ENCODE measurements at regions not wholly inside any gene's neighbourhood (a gene's known extent, or its start where the extent isn't known, plus 50 kb on each side); places are given as distances from the start of the nearest gene placed in this dataset.
A peak's percentile ranks its signal among the peaks of the same experiment; 100 is the strongest.

GRCh38 chr1:30092051-30092858, 631.1 kb downstream of the MATN1 start:
- ATAC-seq: no peak
- WGBS (ENCODE audit: low lambda C conversion rate): 34% methylated on average over 11 of the region's 12 CpGs

GRCh38 chr1:30090162-30090820, 633.1 kb downstream of the MATN1 start:
- ChIA-PET CTCF (ENCODE audit: low intra/inter-chr PET ratio, low total read pairs) (no interaction called here), POLR2A (no interaction called here)
- TF ChIP-seq, protein P1, sequence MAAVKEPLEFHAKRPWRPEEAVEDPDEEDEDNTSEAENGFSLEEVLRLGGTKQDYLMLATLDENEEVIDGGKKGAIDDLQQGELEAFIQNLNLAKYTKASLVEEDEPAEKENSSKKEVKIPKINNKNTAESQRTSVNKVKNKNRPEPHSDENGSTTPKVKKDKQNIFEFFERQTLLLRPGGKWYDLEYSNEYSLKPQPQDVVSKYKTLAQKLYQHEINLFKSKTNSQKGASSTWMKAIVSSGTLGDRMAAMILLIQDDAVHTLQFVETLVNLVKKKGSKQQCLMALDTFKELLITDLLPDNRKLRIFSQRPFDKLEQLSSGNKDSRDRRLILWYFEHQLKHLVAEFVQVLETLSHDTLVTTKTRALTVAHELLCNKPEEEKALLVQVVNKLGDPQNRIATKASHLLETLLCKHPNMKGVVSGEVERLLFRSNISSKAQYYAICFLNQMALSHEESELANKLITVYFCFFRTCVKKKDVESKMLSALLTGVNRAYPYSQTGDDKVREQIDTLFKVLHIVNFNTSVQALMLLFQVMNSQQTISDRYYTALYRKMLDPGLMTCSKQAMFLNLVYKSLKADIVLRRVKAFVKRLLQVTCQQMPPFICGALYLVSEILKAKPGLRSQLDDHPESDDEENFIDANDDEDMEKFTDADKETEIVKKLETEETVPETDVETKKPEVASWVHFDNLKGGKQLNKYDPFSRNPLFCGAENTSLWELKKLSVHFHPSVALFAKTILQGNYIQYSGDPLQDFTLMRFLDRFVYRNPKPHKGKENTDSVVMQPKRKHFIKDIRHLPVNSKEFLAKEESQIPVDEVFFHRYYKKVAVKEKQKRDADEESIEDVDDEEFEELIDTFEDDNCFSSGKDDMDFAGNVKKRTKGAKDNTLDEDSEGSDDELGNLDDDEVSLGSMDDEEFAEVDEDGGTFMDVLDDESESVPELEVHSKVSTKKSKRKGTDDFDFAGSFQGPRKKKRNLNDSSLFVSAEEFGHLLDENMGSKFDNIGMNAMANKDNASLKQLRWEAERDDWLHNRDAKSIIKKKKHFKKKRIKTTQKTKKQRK (IDR thresholded peaks at IDR 0.05; ENCODE audit: low read length): no peak
- TF ChIP-seq ATAD3A (CRISPR knock-in tag; IDR thresholded peaks at IDR 0.05) (no peak), ZNF660 (CRISPR knock-in tag; IDR thresholded peaks at IDR 0.05; ENCODE audit: borderline replicate concordance, low read depth) (no peak), NFYB (CRISPR knock-in tag; IDR thresholded peaks at IDR 0.05) (no peak), KLF13 (CRISPR knock-in tag; IDR thresholded peaks at IDR 0.05) (no peak)
- Histone ChIP-seq H3K9ac (ENCODE audit: insufficient read depth, low read depth, low read length) (no peak overlapping the region), H3K27me3 (ENCODE audit: control insufficient read depth in 1 of 2, insufficient read depth in 2 of 2, low read length in 2 of 2) (no peaks in the 10 kb centered on the region), H3K4me1 (ENCODE audit: insufficient read depth, low read length) (no peaks in the 10 kb centered on the region), H3K27ac (ENCODE audit: extremely low read length, insufficient read depth, low read length) (no peak overlapping the region), H3K36me3 (replicated peaks in 1 of 2; ENCODE audit: control insufficient read depth in 1 of 2, insufficient read depth in 2 of 2, low read length in 2 of 2) (no peaks in the 10 kb centered on the region), H3K79me2 (ENCODE audit: insufficient read depth, low read length) (no peaks in the 10 kb centered on the region), H3K4me2 (ENCODE audit: low read depth, low read length) (no peak overlapping the region), H4K20me1 (ENCODE audit: insufficient read depth, low read length) (no peaks in the 10 kb centered on the region), H2AFZ (ENCODE audit: low read length) (no peak overlapping the region), H3K4me3 (replicated peaks in 1 of 3; ENCODE audit: insufficient read depth in 1 of 3, low read depth in 2 of 3, low read length in 3 of 3) (no peak overlapping the region), H3K9me3 (ENCODE audit: low read length) (peaks cover 32% of the 10 kb centered on the region)
- no peak for FAIRE-seq
- 3% methylated on average over 5 of the region's 10 CpGs for WGBS (ENCODE audit: low lambda C conversion rate)
- intact Hi-C loops (cut with micrococcal nuclease; ENCODE audit: unreplicated experiment) (no loop called here), in situ Hi-C loops (cut with HindIII; ENCODE audit: extremely low pct_ligation_motif_present, low pct_unique_long_range_greater_than_20kb) (loop anchor here (25.0 kb wide), 1 partner anchor 703 kb away; no protein-coding TSS in a partner anchor)
- ATAC-seq: no peak
- BruUV-seq (replicated peaks): no TSS peak
- DNase-seq (ENCODE audit: low spot score): no peak

More at GRCh38 chr1:30092051-30092858, 631.1 kb downstream of the MATN1 start:
- ChIA-PET POLR2A (no interaction called here), CTCF (ENCODE audit: low intra/inter-chr PET ratio, low total read pairs) (no interaction called here)
- DNase-seq (ENCODE audit: low spot score) (no peak), FAIRE-seq (no peak)
- Histone ChIP-seq H3K4me2 (ENCODE audit: low read depth, low read length) (no peak overlapping the region), H3K79me2 (ENCODE audit: insufficient read depth, low read length) (no peaks in the 10 kb centered on the region), H3K4me1 (ENCODE audit: insufficient read depth, low read length) (no peaks in the 10 kb centered on the region), H3K36me3 (replicated peaks in 1 of 2; ENCODE audit: control insufficient read depth in 1 of 2, insufficient read depth in 2 of 2, low read length in 2 of 2) (no peaks in the 10 kb centered on the region), H3K9me3 (ENCODE audit: low read length) (peaks cover 32% of the 10 kb centered on the region), H4K20me1 (ENCODE audit: insufficient read depth, low read length) (no peaks in the 10 kb centered on the region), H3K4me3 (replicated peaks in 1 of 3; ENCODE audit: insufficient read depth in 1 of 3, low read depth in 2 of 3, low read length in 3 of 3) (no peak overlapping the region), H3K27ac (ENCODE audit: extremely low read length, insufficient read depth, low read length) (no peak overlapping the region), H2AFZ (ENCODE audit: low read length) (no peak overlapping the region), H3K27me3 (ENCODE audit: control insufficient read depth in 1 of 2, insufficient read depth in 2 of 2, low read length in 2 of 2) (no peaks in the 10 kb centered on the region), H3K9ac (ENCODE audit: insufficient read depth, low read depth, low read length) (no peak overlapping the region)
- no TSS peak for BruUV-seq (replicated peaks)
- intact Hi-C loops (cut with micrococcal nuclease; ENCODE audit: unreplicated experiment) (no loop called here), in situ Hi-C loops (cut with HindIII; ENCODE audit: extremely low pct_ligation_motif_present, low pct_unique_long_range_greater_than_20kb) (loop anchor here (25.0 kb wide), 1 partner anchor 705 kb away; no protein-coding TSS in a partner anchor)
- peak; percentile 73; the same call in 1 of the 2 replicates for TF ChIP-seq ZNF562 (CRISPR knock-in tag; IDR thresholded peaks at IDR 0.05; ENCODE audit: borderline replicate concordance)
- TF ChIP-seq HMGA1 (CRISPR knock-in tag; conservative IDR thresholded peaks at IDR 0.05): no peak
